GM19397 (cell line): ENCODE measurements at regions not wholly inside any gene's neighbourhood (a gene's known extent, or its start where the extent isn't known, plus 50 kb on each side); places are given as distances from the start of the nearest gene placed in this dataset.

Experiments used
- ATAC-seq: cut with Tn5 transposase; IDR thresholded peaks from one replicate; pipeline ENCODE4 v1.9.1; 2021; ENCODE audit warnings: mild to moderate bottlenecking, moderate library complexity; ENCODE audit not compliant: unreplicated experiment

- ATAC-seq = no peak
Observed at GRCh38 chr7:109996411-109996810, 1094.5 kb upstream of the LRRN3 start.

- no peak for ATAC-seq
Observed at GRCh38 chr7:109996927-109997326, 1094.0 kb upstream of the LRRN3 start.

- no peak for ATAC-seq
Observed at GRCh38 chr7:109997837-109998236, 1093.1 kb upstream of the LRRN3 start.

GRCh38 chr7:110001254-110001938 lies 1089.5 kb upstream of the LRRN3 start:
- ATAC-seq = no peak

- no peak for ATAC-seq
Observed at GRCh38 chr7:110003827-110004226, 1087.1 kb upstream of the LRRN3 start.

- no peak for ATAC-seq
Observed at GRCh38 chr7:110007320-110008063, 1083.4 kb upstream of the LRRN3 start.

GRCh38 chr7:110010359-110010758 lies 1080.6 kb upstream of the LRRN3 start:
- ATAC-seq = no peak

- ATAC-seq = no peak
Observed at GRCh38 chr7:110017405-110017804, 1073.5 kb upstream of the LRRN3 start.

GRCh38 chr7:110027385-110027784 lies 1063.5 kb upstream of the LRRN3 start:
- no peak for ATAC-seq

GRCh38 chr7:110043519-110043918 lies 1047.4 kb upstream of the LRRN3 start:
- ATAC-seq = no peak

- no peak for ATAC-seq
Observed at GRCh38 chr7:110050785-110051184, 1040.1 kb upstream of the LRRN3 start.

- no peak for ATAC-seq
Observed at GRCh38 chr7:110051372-110051771, 1039.6 kb upstream of the LRRN3 start.

GRCh38 chr7:110056331-110056730 lies 1034.6 kb upstream of the LRRN3 start:
- no peak for ATAC-seq

- no peak for ATAC-seq
Observed at GRCh38 chr7:110058401-110058800, 1032.5 kb upstream of the LRRN3 start.

GRCh38 chr7:110061387-110061786 lies 1029.5 kb upstream of the LRRN3 start:
- ATAC-seq = no peak

- no peak for ATAC-seq
Observed at GRCh38 chr7:110065121-110065520, 1025.8 kb upstream of the LRRN3 start.

- no peak for ATAC-seq
Observed at GRCh38 chr7:110066843-110067242, 1024.1 kb upstream of the LRRN3 start.

- ATAC-seq = no peak
Observed at GRCh38 chr7:110071192-110071591, 1019.7 kb upstream of the LRRN3 start.

- ATAC-seq = no peak
Observed at GRCh38 chr7:110075450-110075849, 1015.5 kb upstream of the LRRN3 start.

- no peak for ATAC-seq
Observed at GRCh38 chr7:110076194-110076593, 1014.7 kb upstream of the LRRN3 start.

GRCh38 chr7:110084181-110084807 lies 1006.6 kb upstream of the LRRN3 start:
- no peak for ATAC-seq
